ENCODE measurements at regions not wholly inside any gene's neighbourhood (a gene's known extent, or its start where the extent isn't known, plus 50 kb on each side); places are given as distances from the start of the nearest gene placed in this dataset.
"Not testable (repeated sequence)": the region's sequence is repeated elsewhere in the genome, so short reads cannot be mapped to it uniquely, and the experiment has no call there.

GRCh38 chr4:131609039-131609438 is 1540.1 kb upstream of the PCDH10 start:
- no peak for DNase-seq

GRCh38 chr4:131610517-131610916 is 1538.6 kb upstream of the PCDH10 start:
- not testable (repeated sequence) for DNase-seq

GRCh38 chr4:131613086-131613823 is 1535.8 kb upstream of the PCDH10 start:
- no peak for DNase-seq

GRCh38 chr4:131613824-131614216 is 1535.3 kb upstream of the PCDH10 start:
- no peak for DNase-seq

DNA sequence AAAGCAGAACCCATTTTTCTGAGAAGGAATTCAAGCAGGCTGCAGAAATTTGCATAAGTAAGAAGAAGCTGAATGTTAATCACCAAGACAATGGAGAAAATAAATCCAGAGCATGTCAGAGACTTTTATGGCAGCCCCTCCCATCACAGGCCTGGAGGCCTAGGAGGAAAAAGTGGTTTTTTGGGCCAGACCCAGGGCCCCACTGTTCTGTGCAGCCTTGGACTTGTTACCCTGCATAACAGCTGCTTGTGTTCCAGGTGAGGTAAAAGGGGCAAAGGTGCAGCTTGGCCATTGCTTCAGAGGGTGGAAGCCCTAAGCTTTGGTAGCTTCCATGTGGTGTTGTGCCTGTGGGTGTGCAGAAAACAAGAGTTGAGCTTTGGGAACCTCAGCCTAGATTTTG is 1516.2 kb upstream of the PCDH10 start:
- no peak for DNase-seq

DNA sequence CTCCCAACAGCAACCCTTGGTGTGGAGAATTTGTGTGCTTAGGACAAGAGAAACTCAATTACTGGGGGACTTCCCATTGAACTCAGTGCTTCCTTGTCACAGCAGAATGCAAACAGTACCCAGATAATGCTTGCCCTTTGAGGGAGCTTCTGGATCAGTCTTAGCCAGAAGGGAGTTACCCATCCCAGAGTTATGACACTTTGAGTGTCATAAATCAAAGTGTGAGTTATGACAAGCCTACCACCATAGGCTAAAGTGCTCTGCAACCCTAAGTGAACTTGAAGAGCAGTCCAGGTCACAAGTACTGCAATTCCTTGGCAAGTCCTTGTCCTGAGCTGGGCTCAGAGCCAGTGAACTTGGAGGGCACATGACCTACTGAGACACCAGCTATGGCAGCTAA is 1513.9 kb upstream of the PCDH10 start:
- DNase-seq: no peak

GRCh38 chr4:131638781-131639180 is 1510.3 kb upstream of the PCDH10 start:
- no peak for DNase-seq

DNA sequence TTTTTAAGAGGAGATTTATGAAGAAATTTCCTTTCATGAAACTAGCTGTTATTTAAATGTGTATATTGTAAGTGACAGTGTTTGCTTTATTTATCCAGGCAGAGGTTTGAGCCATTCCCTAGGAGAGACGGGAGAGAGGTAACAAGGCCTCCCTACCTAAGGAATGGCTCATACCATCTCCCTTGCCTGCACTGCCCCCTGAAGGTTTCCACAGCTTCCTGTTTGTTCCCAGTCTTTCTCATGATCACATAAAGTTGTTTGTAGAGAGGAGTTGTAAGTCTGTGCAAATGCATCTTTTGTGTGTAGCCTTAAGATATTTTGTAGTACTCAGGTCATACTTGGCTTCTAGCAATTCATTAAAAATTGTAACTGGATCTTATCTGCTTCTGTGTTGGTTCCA is 1504.5 kb upstream of the PCDH10 start:
- no peak for DNase-seq

GRCh38 chr4:131649227-131649626 is 1499.9 kb upstream of the PCDH10 start:
- DNase-seq: no peak

DNA sequence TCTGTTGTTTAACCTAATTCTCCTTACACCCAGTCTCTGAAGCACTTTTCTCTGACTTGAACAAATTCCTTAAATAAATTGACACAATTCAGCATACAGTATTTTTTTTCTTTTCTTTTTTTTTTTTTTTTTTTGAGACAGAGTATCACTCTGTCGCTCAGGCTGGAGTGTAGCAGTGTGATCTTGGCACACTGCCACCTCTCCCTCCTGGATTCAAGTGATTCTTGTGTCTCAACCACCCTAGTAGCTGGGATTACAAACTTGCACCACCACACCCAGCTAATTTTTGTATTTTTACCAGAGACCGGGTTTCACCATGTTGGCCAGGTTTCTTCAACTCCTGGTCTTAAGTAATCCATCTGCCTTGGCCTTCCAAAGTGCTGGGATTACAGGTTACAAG is 1498.1 kb upstream of the PCDH10 start:
- DNase-seq: no peak

- DNase-seq: not testable (repeated sequence)
Observed at GRCh38 chr4:131683314-131683713, 1465.8 kb upstream of the PCDH10 start.

- DNase-seq: no peak
Observed at GRCh38 chr4:131721883-131722282, 1427.2 kb upstream of the PCDH10 start.

DNA sequence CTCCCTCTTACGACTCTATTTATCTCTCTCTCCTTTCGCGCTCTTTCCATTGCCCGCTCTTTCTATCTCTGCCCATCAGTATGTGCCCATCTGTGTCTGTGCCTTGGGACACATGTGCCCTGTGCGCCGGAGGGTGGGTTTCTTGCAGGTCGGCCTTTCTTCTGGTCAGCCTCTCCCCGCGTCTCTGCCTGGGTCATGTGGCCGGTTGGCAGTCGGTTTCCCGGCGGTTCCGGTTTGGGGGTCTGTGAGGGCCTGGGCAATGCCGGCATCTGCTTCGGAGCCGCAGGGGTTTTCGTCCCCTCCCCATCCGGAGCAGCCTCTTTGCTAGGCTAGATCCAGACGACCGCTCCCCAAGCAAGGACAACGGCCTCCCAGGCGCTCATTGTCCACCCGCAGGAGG is 1426.0 kb upstream of the PCDH10 start:
- DNase-seq: not testable (repeated sequence)

GRCh38 chr4:131724847-131725246 is 1424.2 kb upstream of the PCDH10 start:
- DNase-seq: not testable (repeated sequence)

DNA sequence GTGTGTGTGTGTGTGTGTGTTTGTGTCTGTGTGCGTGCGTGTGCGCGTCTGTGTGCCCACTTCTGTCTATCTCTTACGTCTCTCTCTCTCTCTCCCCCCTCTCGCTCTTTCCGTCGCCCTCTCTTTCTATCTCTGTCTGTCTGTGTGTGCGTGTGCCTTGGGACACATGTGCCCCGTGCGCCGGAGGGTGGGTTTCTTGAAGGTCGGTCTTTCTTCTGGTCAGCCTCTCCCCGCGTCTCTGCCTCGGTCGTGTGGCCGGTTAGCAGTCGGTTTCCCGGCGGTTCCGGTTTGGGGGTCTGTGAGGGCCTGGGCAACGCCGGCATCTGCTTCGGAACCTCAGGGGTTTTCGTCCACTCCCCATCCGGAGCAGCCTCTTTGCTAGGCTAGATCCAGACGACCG is 1423.6 kb upstream of the PCDH10 start:
- not testable (repeated sequence) for DNase-seq

- DNase-seq: not testable (repeated sequence)
Observed at GRCh38 chr4:131726940-131727339, 1422.2 kb upstream of the PCDH10 start.

DNA sequence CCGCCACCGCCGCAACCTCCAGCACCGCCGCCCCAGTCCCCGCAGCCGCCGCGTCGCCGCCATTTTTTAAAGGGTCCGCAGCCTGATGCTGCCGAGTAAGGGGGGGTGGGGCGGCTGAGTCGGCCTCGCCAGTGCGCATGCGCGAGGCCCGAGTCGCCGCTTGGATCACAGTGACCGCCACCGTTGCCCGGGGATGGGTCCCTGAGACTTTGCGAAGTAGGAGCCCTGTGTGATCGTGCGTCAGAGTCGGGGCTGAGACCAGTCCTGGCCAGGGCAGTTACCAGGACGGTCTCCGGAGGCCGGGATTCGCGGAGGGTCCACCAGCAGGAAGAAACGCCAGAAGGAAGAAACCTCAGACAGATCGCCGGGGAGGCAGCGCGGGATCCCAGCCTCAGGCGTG is 1421.7 kb upstream of the PCDH10 start:
- DNase-seq: not testable (repeated sequence)

DNA sequence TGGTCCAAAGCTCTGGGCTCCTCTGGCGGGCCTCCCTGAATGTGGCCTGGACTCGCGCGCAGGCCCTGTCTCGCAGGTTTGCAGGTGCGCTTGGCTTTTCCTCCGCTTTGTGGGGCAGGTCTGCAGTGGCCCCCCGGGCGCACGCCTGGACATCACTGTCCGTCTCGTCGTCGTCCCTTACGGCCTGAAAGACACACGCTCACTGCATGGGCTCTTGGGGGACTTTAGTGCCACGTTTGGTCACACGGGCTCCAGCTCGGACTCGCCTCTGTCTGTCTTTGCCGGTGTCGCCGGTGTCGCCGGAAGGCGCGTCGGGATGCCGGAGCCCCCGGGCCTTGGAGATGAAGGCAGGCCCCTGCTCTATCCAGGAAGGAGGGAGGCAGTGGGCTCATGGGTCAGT is 1419.9 kb upstream of the PCDH10 start:
- DNase-seq: not testable (repeated sequence)

GRCh38 chr4:131729716-131730398 is 1419.2 kb upstream of the PCDH10 start:
- DNase-seq: not testable (repeated sequence)

GRCh38 chr4:131730574-131730973 is 1418.5 kb upstream of the PCDH10 start:
- not testable (repeated sequence) for DNase-seq

GRCh38 chr4:131732034-131732630 is 1417.0 kb upstream of the PCDH10 start:
- not testable (repeated sequence) for DNase-seq

- DNase-seq: not testable (repeated sequence)
Observed at GRCh38 chr4:131734321-131734720, 1414.8 kb upstream of the PCDH10 start.

DNA sequence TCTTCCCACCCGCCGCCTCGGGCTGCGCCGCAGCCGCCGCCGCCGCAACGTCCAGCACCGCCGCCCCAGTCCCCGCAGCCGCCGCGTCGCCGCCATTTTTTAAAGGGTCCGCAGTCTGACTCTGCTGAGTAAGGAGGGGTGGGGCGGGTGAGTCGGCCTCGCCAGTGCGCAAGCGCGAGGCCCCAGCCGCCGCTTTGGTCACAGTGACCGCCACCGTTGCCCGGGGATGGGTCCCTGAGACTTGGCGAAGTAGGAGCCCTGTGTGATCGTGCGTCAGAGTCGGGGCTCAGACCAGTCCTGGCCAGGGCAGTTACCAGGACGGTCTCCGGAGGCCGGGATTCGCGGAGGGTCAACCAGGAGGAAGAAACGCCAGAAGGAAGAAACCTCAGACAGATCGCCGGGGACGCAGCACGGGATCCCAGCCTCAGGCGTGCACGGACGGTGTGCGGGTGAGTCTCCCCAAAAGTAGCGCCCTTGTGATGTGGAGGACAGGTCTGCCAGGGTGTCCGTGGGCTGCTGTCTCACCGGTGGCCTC is 1414.2 kb upstream of the PCDH10 start:
- not testable (repeated sequence) for DNase-seq

DNA sequence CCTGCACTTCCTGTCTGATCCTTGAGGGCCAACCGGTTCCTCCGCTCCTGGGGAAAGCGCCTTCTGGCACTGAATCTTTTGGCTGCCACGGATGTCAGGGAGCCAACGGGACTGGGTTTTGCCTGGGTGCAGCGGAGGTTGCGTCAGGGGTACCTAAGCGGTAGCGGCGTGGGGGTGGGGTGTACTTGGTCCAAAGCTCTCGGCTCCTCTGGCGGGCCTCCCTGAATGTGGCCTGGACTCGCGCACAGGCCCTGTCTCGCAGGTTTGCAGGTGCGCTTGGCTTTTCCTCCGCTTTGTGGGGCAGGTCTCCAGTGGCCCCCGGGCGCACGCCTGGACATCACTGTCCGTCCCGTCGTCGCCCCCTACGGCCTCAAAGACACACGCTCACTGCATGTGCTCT is 1410.1 kb upstream of the PCDH10 start:
- DNase-seq: not testable (repeated sequence)
